IPS DF 19.7 (cell line): ENCODE measurements at regions not wholly inside any gene's neighbourhood (a gene's known extent, or its start where the extent isn't known, plus 50 kb on each side); places are given as distances from the start of the nearest gene placed in this dataset.
A peak's percentile ranks its signal among the peaks of the same experiment; 100 is the strongest.
"Not testable (repeated sequence)": the region's sequence is repeated elsewhere in the genome, so short reads cannot be mapped to it uniquely, and the experiment has no call there.

ENCODE experiments used
- DNase-seq: peaks from one replicate; pipeline ENCODE4 v3.0.0-alpha.2; 2013; ENCODE audit warnings: low read depth, low spot score

GRCh38 chr6:96276305-96276704, 245.3 kb upstream of the UFL1 start:
- DNase-seq, result no peak

GRCh38 chr6:96276856-96277255, 244.8 kb upstream of the UFL1 start:
- no peak for DNase-seq

DNA sequence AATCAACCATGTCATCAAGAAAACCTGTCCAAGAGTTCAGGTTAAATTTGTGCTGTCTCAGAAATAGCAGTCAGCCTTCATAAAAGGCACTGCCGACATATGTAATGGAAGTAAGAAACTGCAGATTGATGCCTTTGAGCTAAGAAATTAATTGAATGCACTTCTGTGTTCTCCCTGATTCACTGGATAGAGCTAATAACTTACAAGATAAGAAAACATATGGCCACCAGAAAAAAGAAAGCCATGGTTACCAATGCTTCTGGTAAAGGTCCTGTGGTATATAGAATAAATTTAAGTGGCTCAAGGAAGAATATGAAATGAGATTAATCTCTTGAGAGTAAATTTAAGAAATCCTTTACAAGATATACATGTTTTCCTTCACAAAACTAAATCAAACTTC, 242.5 kb upstream of the UFL1 start:
- no peak for DNase-seq

DNA sequence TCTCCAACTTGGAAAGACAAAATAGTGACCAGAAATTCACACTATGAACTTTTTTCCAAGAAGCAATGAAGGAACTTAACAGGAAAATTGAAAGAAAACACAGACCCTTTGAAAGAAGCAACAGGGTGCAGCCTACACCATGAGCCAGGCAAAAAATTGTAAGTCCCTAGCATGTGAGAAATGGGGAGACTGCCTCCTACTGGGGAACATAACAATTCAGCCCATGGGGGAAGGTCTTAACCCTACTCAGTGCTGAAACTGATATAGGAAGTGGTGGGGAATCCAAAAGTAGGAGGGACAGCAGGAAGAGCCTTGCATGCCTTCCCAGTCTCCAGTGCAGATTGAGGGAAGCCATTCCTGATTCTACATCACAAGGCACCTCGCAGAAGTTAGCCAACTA, 235.1 kb upstream of the UFL1 start:
- DNase-seq, result no peak

GRCh38 chr6:96299525-96299924, 222.1 kb upstream of the UFL1 start:
- DNase-seq, result no peak

- DNase-seq, result no peak
These were observed 220.6 kb upstream of the UFL1 start for GRCh38 chr6:96301023-96301422.

DNA sequence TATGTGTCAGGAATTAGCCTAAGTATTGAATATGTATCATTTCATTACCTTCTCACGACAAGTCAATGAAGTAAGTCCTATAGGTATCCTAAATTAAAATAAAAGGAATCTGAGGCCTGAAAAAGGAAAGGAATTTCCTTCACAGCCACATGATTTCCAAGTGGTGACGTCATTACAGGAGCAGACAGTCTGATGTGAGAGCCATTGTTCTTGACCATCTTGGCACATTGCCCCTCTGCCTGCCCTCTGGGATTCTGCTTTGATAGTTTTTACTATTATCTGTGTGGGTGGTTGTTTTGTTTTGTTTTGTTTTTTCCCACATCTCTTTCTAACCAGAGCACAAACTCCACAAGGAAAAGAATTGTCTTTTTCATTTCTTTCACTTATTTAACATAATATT, 219.8 kb upstream of the UFL1 start:
- no peak for DNase-seq

- no peak for DNase-seq
These were observed 218.6 kb upstream of the UFL1 start for GRCh38 chr6:96302991-96303390.

GRCh38 chr6:96304997-96305396, 216.6 kb upstream of the UFL1 start:
- no peak for DNase-seq

DNA sequence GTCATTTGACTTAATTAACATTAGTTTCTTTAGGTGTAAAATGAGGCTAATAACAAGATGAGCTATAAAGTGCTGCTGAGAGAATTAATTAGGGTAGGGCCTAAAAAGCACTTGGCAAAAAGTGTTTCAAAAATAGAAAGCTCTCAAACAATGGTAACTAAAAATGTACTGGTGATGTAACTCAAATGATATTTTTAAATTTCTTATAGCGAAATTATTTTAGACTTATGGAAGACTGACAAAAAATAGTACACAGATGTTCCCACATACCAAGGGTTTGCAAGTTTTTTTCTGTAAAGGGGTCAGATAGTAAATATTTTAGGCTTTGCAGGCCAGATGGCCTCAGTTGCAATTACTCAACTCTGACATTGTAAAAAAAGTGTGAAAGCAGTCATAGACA, 190.7 kb upstream of the UFL1 start:
- DNase-seq, result no peak

- no peak for DNase-seq
These were observed 181.4 kb upstream of the UFL1 start for GRCh38 chr6:96340164-96340563.

DNA sequence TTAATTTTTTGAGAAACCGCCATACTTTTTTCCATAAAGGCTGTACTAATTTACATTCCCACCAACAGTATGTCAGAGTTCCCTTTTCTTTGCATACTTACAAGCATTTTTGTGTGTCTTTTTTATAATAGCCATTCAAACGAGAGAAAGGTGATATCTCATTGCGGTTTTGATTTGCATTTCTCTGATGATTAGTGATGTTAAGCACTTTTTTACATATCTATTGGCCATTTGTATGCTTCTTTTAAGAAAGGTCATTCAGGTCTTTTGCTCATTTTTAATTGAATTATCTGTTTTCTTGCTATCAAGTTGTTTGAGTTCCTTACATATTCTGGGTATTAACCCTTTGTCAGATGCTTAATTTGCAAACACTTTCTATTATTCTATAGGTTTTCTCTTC, 176.1 kb upstream of the UFL1 start:
- DNase-seq, result no peak

GRCh38 chr6:96381246-96381645, 140.4 kb upstream of the UFL1 start:
- no peak for DNase-seq

GRCh38 chr6:96391776-96392360, 129.7 kb upstream of the UFL1 start:
- DNase-seq, result peak; percentile 71

DNA sequence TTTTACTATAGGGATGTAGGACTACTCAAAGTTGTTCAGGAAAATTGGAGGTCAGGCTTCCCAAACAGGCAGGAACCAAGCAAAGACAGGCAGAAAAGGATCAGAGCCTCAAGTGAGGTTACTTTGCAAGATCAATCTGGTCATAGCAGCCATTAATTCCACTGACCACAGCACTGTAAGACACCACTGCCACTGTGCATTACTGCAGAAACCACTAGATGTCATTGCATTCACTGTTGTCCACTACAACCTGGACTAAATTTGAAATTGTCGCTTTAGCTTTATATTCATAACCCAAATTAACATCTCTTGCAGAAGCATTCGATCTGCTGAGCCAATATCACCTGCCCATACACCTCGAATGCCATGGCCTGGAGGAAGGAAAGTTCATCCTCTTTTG, 126.9 kb upstream of the UFL1 start:
- DNase-seq, result no peak

DNA sequence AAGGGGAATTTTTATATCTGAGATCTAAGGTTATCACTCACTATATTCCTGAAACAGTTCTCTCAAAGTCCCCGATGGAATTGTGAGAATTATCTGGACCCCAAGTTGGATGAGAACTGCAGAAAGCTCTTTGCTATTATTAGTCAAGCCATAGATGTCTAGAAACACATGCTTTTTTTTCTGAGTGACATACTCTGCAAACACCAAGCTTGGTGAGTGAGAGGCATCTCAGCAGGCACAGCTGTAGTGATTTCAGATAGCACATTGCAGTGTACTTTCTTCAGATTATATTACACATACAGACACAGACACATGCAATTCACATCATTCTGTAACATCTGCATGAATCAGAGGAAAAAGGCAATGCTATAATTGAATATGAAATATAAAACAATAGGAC, 111.1 kb upstream of the UFL1 start:
- no peak for DNase-seq

GRCh38 chr6:96420294-96420693, 101.3 kb upstream of the UFL1 start:
- no peak for DNase-seq

DNA sequence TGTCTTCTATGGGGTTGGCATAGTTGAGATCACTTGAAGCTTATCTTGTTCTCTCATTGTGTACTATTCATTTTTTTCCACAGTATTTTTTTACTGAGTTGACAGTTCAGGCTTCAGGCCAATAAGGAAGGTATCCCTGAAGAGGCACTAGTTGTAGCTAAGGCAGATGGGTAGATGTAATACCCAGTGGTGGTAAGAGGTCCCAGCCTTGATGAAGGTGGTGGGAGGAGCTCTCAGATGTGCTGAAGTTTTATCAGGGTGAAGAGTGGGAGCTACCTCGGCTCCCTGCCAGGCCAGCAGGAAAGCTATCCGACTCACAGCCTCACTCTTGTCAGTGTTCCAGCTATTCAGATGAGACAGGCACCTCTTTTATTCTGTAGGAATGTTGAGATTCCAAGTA, 87.7 kb upstream of the UFL1 start:
- no peak for DNase-seq

GRCh38 chr6:96436398-96436797, 85.2 kb upstream of the UFL1 start:
- no peak for DNase-seq

DNA sequence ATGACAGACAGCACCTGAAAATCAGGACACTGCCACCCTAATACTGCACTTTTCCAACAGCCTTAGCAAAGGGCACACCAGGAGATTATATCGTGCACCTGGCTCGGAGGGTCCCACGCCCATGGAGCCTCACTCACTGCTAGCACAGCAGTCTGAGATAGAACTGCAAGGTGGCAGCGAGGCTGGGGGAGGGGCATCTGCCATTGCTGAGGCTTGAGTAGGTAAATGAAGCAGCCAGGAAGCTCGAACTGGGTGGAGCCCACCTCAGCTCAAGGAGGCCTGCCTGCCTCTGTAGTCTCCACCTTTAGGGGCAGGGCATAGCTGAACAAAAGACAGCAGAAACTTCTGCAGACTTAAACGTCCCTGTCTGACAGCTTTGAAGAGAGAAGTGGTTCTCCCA, 84.4 kb upstream of the UFL1 start:
- not testable (repeated sequence) for DNase-seq

GRCh38 chr6:96450082-96450769, 71.4 kb upstream of the UFL1 start:
- DNase-seq, result no peak

- DNase-seq, result no peak
These were observed 70.9 kb upstream of the UFL1 start for GRCh38 chr6:96450770-96451130.

DNA sequence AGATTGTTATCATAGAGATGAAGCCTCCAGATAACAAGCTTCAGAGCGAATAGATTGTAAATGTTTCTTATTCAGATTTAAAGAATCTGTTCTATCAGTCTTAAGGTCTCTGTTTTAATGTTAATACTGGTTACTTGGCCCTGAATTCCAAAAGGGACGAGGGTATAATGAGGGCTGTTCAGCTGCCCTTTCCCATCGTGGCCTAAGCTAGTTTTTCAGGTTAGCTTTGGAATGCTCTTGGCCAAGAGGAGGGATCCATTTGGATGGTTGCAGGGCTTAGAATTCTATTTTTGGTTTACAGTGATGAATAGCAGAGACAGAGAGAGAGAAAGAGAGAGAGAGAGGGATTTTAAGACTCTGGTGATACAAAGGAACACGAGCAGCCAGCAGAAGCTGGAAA, 62.8 kb upstream of the UFL1 start:
- DNase-seq, result no peak
